ENCODE measurements at regions not wholly inside any gene's neighbourhood (a gene's known extent, or its start where the extent isn't known, plus 50 kb on each side); places are given as distances from the start of the nearest gene placed in this dataset.

DNA sequence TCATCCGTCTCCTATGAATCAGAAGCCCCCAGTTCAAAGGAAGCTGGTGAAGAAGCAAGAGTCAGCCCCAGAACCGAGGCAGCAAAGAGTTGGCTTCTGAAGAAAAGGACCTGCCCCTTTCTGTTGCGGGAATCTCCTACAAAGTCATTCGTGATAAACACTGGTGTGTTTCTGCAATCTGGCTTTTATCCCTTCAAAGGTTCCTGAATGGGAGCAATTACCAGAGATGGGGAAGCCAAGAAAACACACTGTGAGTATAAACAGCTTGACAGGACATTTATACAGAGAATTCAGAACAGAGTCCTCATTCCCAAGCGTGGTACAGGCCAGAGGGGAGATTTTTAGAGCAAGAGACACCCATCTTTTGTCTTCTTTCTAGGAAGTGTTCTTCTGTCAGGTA lies 226.8 kb upstream of the LNX1 start:
- no peak for TF ChIP-seq E2F1 (CRISPR knock-in tag; IDR thresholded peaks at IDR 0.05)
- no peak for TF ChIP-seq SAP130 (CRISPR knock-in tag; IDR thresholded peaks at IDR 0.05; ENCODE audit: low read depth)
- TF ChIP-seq, protein P1, sequence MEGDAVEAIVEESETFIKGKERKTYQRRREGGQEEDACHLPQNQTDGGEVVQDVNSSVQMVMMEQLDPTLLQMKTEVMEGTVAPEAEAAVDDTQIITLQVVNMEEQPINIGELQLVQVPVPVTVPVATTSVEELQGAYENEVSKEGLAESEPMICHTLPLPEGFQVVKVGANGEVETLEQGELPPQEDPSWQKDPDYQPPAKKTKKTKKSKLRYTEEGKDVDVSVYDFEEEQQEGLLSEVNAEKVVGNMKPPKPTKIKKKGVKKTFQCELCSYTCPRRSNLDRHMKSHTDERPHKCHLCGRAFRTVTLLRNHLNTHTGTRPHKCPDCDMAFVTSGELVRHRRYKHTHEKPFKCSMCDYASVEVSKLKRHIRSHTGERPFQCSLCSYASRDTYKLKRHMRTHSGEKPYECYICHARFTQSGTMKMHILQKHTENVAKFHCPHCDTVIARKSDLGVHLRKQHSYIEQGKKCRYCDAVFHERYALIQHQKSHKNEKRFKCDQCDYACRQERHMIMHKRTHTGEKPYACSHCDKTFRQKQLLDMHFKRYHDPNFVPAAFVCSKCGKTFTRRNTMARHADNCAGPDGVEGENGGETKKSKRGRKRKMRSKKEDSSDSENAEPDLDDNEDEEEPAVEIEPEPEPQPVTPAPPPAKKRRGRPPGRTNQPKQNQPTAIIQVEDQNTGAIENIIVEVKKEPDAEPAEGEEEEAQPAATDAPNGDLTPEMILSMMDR (CRISPR knock-in tag; IDR thresholded peaks at IDR 0.05), result no peak
